NCI-H1436 treated with DMSO at 0.1 percent for 48 hours (cell line): ENCODE measurements at regions not wholly inside any gene's neighbourhood (a gene's known extent, or its start where the extent isn't known, plus 50 kb on each side); places are given as distances from the start of the nearest gene placed in this dataset.
"Not testable (repeated sequence)": the region's sequence is repeated elsewhere in the genome, so short reads cannot be mapped to it uniquely, and the experiment has no call there.

Experiments used
- DNase-seq: peaks from one replicate; lab custom pipeline; 2025; lab: John Stamatoyannopoulos, UW

DNA sequence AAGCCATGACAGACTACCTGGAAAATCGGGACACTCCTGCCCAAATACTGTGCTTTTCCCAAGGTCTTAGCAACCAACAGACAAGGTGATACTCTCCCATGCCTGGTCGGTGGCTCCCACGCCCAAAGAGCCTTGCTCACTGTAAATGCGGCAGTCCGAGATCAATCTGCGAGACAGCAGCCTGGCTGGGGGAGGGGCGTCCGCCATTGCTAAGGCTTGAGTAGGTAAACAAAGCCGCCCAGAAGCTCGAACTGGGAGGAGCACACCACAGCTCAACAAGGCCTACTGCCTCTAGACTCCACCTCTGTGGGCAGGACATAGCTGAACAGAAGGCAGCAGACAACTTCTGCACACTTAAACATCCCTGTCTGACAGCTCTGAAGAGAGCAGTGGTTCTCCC is 272.1 kb upstream of the CCNG1 start:
- no peak for DNase-seq

GRCh38 chr5:163170161-163170560 is 267.2 kb upstream of the CCNG1 start:
- DNase-seq, result not testable (repeated sequence)

GRCh38 chr5:163172540-163173338 is 264.7 kb upstream of the CCNG1 start:
- no peak for DNase-seq

- DNase-seq, result no peak
Observed at GRCh38 chr5:163177971-163178370, 259.4 kb upstream of the CCNG1 start.

GRCh38 chr5:163185315-163185714 is 252.1 kb upstream of the CCNG1 start:
- DNase-seq, result no peak

DNA sequence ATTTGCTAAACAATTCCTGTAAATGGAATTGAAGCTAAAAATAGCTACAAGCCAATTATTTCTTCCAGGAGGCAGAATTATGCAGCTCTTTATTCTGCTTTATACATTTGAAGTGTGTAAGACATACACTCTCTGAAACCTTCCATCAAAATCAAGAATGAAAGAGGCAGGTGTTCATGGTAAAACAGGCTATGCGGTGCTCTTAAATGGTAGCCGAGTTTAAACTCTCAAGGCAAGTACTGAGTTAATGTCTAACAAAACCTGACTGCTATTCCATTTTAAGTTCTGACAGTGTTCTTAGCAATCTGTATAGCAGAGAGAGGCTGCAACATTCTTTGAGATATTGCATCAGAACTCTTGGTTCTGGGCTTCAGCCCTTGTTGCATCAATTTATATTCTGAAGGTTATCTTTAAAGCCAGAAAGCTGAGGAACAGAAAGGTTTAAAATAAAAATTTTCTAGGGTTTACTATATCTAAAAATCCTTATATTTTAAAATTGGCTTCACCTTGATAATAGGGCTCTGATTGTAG is 248.3 kb upstream of the CCNG1 start:
- DNase-seq, result no peak

- no peak for DNase-seq
Observed at GRCh38 chr5:163190283-163190682, 247.1 kb upstream of the CCNG1 start.

- no peak for DNase-seq
Observed at GRCh38 chr5:163190784-163191183, 246.6 kb upstream of the CCNG1 start.

GRCh38 chr5:163193886-163194285 is 243.5 kb upstream of the CCNG1 start:
- DNase-seq, result no peak

GRCh38 chr5:163205645-163206044 is 231.8 kb upstream of the CCNG1 start:
- DNase-seq, result no peak

- no peak for DNase-seq
Observed at GRCh38 chr5:163221581-163221980, 215.8 kb upstream of the CCNG1 start.

GRCh38 chr5:163222982-163223381 is 214.4 kb upstream of the CCNG1 start:
- DNase-seq, result no peak

DNA sequence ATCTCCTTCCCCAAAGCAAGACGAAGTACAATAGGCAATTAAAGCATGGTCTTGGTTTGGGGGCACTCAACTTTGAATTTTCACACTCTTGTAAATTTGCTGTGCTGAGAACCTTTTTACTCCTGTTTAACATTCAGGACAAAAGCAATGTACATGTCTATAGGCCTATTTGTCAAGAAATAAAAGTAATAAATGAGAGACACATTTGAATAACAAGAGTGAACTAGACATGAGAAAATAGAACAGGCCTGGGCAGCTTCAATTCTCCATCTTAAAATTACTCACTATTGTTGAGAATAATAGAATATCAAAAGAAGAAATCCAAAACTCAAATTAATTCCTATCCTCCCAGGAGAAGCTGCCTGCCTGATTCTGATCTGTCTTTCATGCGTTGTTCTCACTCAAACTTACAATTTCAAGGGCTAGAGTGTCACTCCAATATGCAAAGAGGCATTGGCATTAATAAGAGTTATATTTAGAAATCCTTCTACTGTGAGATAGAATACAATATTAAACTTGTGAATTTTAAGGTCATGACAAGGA is 192.9 kb upstream of the CCNG1 start:
- no peak for DNase-seq

GRCh38 chr5:163245584-163245983 is 191.8 kb upstream of the CCNG1 start:
- DNase-seq, result no peak

GRCh38 chr5:163248333-163248732 is 189.1 kb upstream of the CCNG1 start:
- DNase-seq, result no peak

DNA sequence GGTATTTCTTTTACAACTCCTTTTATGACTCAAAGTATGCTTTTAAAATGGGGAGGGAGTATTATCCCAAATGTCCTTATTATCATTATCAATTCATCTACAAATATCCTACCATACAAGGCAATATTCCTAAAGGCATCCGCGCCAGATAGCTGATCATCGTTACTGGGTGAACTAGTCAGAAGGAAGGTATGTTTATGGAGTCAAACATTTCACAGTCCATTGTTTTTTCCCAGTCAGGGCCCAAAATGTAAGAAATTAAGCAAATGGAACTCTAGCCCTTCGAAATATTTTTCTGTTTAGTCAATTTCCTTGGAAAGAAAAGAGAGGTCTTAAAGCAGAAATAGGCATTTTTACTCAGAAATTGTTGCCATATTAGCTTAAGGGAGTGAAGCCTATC is 188.5 kb upstream of the CCNG1 start:
- DNase-seq, result no peak

- no peak for DNase-seq
Observed at GRCh38 chr5:163252950-163253349, 184.4 kb upstream of the CCNG1 start.

- DNase-seq, result no peak
Observed at GRCh38 chr5:163259495-163259894, 177.9 kb upstream of the CCNG1 start.

GRCh38 chr5:163260471-163260870 is 176.9 kb upstream of the CCNG1 start:
- no peak for DNase-seq

DNA sequence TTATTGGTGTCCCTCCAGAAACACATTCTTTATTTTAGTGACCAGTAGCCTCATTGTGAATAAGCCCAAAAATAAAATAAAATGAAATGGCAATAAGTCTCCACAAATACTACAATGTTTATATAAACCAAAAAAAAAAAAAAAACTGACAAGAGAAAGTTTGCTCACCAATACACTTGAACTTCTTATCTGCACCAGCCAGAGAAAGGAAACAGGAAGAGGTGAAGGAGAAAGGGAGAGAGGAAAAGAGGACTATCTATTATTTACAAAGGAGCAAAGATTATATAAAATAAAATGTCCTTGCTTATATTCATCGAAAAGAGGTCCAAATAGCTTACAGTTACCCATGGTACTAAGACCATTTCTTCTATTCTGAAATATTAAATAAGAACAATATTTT is 176.4 kb upstream of the CCNG1 start:
- DNase-seq, result no peak

GRCh38 chr5:163261647-163262269 is 175.6 kb upstream of the CCNG1 start:
- DNase-seq, result no peak

GRCh38 chr5:163266249-163266648 is 171.1 kb upstream of the CCNG1 start:
- not testable (repeated sequence) for DNase-seq

GRCh38 chr5:163269624-163270023 is 167.8 kb upstream of the CCNG1 start:
- DNase-seq, result no peak
